ENCODE measurements at regions not wholly inside any gene's neighbourhood (a gene's known extent, or its start where the extent isn't known, plus 50 kb on each side); places are given as distances from the start of the nearest gene placed in this dataset.

GRCh38 chr7:34382166-34382893 lies 275.7 kb upstream of the NPSR1 start:
- Histone ChIP-seq H3K36me3 (no peaks in the 10 kb centered on the region), H3K9me3 (replicated peaks) (peaks cover 17% of the 10 kb centered on the region), H3K27me3 (ENCODE audit: low read depth) (no peaks in the 10 kb centered on the region), H3K4me1 (no peaks in the 10 kb centered on the region), H3K4me3 (no peak overlapping the region), H3K27ac (replicated peaks) (no peak overlapping the region)
- TF ChIP-seq CTCF (IDR thresholded peaks at IDR 0.05; ENCODE audit: borderline replicate concordance), result no peak
- intact Hi-C loops (cut with micrococcal nuclease), result no loop called here
- DNase-seq, result no peak

- Histone ChIP-seq H3K9me3 (replicated peaks) (peaks cover 17% of the 10 kb centered on the region), H3K27me3 (ENCODE audit: low read depth) (no peaks in the 10 kb centered on the region), H3K4me3 (no peak overlapping the region), H3K36me3 (no peaks in the 10 kb centered on the region), H3K4me1 (no peaks in the 10 kb centered on the region), H3K27ac (replicated peaks) (no peak overlapping the region)
- no peak for TF ChIP-seq CTCF (IDR thresholded peaks at IDR 0.05; ENCODE audit: borderline replicate concordance)
- no peak for DNase-seq
- intact Hi-C loops (cut with micrococcal nuclease), result no loop called here
Measured at GRCh38 chr7:34385384-34385783, 272.6 kb upstream of the NPSR1 start.

GRCh38 chr7:34389332-34390078 lies 268.5 kb upstream of the NPSR1 start:
- intact Hi-C loops (cut with micrococcal nuclease), result no loop called here
- no peaks in the 10 kb centered on the region for H3K4me1 ChIP-seq
- H3K27ac ChIP-seq (replicated peaks), result no peak overlapping the region
- H3K4me3 ChIP-seq, result no peak overlapping the region
- H3K9me3 ChIP-seq (replicated peaks), result no peaks in the 10 kb centered on the region
- DNase-seq, result no peak
- no peak for TF ChIP-seq CTCF (IDR thresholded peaks at IDR 0.05; ENCODE audit: borderline replicate concordance)
- no peaks in the 10 kb centered on the region for H3K27me3 ChIP-seq (ENCODE audit: low read depth)
- H3K36me3 ChIP-seq, result no peaks in the 10 kb centered on the region

GRCh38 chr7:34390103-34390502 lies 267.9 kb upstream of the NPSR1 start:
- no peak for DNase-seq
- no peak for TF ChIP-seq CTCF (IDR thresholded peaks at IDR 0.05; ENCODE audit: borderline replicate concordance)
- H3K36me3 ChIP-seq, result no peaks in the 10 kb centered on the region
- H3K27ac ChIP-seq (replicated peaks), result no peak overlapping the region
- no peaks in the 10 kb centered on the region for H3K9me3 ChIP-seq (replicated peaks)
- no peaks in the 10 kb centered on the region for H3K27me3 ChIP-seq (ENCODE audit: low read depth)
- H3K4me1 ChIP-seq, result no peaks in the 10 kb centered on the region
- intact Hi-C loops (cut with micrococcal nuclease), result no loop called here
- H3K4me3 ChIP-seq, result no peak overlapping the region

GRCh38 chr7:34392972-34393371 lies 265.0 kb upstream of the NPSR1 start:
- intact Hi-C loops (cut with micrococcal nuclease), result no loop called here
- H3K27me3 ChIP-seq (ENCODE audit: low read depth), result no peaks in the 10 kb centered on the region
- no peaks in the 10 kb centered on the region for H3K36me3 ChIP-seq
- TF ChIP-seq CTCF (IDR thresholded peaks at IDR 0.05; ENCODE audit: borderline replicate concordance), result no peak
- no peaks in the 10 kb centered on the region for H3K9me3 ChIP-seq (replicated peaks)
- no peak overlapping the region for H3K27ac ChIP-seq (replicated peaks)
- no peaks in the 10 kb centered on the region for H3K4me1 ChIP-seq
- H3K4me3 ChIP-seq, result no peak overlapping the region
- DNase-seq, result no peak
